ENCODE measurements at regions not wholly inside any gene's neighbourhood (a gene's known extent, or its start where the extent isn't known, plus 50 kb on each side); places are given as distances from the start of the nearest gene placed in this dataset.

GRCh38 chr2:5394223-5394622 lies 298.0 kb upstream of the SOX11 start:
- DNase-seq (ENCODE audit: low read depth in 3 of 3): no peak

GRCh38 chr2:5401115-5401657 lies 291.0 kb upstream of the SOX11 start:
- no peak for DNase-seq (ENCODE audit: low read depth in 3 of 3)

- no peak for DNase-seq (ENCODE audit: low read depth in 3 of 3)
Measured at GRCh38 chr2:5403392-5403791, 288.8 kb upstream of the SOX11 start.

GRCh38 chr2:5409898-5410381 lies 282.2 kb upstream of the SOX11 start:
- DNase-seq (ENCODE audit: low read depth in 3 of 3): no peak

DNA sequence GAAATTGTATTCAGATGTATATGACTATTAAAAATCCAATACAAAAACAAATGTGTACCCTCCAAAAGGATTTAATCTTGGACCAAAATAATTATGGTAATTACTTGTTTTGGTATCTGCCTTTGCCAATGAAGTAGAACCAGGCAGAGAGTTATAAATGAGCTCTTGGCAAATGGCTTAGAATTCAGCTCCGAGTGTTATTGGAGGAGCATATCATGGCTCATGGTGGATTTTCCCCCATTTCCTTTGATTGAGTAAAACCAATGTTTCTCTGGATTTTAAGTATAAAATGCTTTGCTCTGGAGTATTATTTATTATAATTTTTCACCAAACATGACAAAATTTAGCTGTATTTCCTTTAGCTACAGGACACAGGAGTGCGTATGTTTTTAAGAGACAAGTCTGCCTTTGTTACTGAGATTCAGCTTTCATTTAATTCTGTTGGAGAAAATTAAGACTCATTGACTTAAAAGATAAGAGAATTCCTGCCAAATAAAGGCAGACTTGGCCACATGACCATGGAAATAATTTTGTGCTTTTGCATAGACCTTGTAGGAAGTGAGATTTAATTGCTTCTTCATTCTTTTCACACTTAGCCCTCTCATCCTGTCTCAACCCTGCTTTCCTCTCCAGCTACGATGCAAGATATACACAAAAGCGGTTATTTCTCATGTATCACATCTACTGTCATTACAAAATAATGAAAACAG lies 281.0 kb upstream of the SOX11 start:
- no peak for DNase-seq (ENCODE audit: low read depth in 3 of 3)

GRCh38 chr2:5412001-5412400 lies 280.2 kb upstream of the SOX11 start:
- DNase-seq (ENCODE audit: low read depth in 3 of 3): no peak

DNA sequence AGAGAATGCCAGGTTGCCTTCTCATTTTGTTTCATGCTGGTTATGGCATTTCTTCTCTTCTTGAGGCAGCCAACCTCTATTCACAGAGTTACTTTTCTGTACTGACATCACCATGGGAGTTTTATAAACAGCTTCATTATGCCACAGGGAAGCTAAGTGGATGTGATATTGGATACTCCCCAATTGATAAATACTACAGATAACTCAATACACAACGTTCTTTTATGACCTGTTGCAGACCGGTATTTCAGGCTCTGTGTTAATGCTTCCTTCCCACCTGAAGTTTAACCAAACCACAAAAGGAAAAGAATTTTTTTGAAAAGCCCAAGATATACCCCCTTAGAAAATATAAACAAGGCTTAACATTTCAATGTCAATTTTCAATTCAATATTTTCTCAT lies 258.3 kb upstream of the SOX11 start:
- no peak for DNase-seq (ENCODE audit: low read depth in 3 of 3)

GRCh38 chr2:5437375-5437774 lies 254.8 kb upstream of the SOX11 start:
- DNase-seq (ENCODE audit: low read depth in 3 of 3): no peak

GRCh38 chr2:5440174-5440573 lies 252.0 kb upstream of the SOX11 start:
- no peak for DNase-seq (ENCODE audit: low read depth in 3 of 3)

- DNase-seq (ENCODE audit: low read depth in 3 of 3): no peak
Measured at GRCh38 chr2:5442736-5443135, 249.4 kb upstream of the SOX11 start.

- no peak for DNase-seq (ENCODE audit: low read depth in 3 of 3)
Measured at GRCh38 chr2:5444168-5444567, 248.0 kb upstream of the SOX11 start.

DNA sequence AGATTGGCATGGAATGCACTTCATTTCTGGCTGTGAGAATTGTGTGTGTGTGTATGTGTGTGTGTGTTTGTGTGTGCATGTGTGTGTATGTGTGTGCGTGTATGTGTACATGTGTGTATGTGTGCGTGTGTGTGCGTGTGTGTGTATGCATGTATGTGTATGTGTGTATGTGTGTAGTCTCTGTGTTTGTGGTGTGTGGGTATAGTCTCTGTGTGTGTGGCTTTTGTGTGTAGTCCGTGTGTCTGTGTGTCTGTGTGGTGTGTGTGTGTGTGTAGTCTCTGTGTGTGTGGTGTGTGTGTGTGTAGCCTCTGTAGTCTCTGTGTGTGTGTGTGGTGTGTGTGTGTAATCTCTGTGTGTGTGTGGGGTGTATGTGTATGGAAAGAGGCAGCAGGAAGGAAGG lies 247.3 kb upstream of the SOX11 start:
- DNase-seq (ENCODE audit: low read depth in 3 of 3): no peak

GRCh38 chr2:5449867-5450266 lies 242.3 kb upstream of the SOX11 start:
- DNase-seq (ENCODE audit: low read depth in 3 of 3): no peak

DNA sequence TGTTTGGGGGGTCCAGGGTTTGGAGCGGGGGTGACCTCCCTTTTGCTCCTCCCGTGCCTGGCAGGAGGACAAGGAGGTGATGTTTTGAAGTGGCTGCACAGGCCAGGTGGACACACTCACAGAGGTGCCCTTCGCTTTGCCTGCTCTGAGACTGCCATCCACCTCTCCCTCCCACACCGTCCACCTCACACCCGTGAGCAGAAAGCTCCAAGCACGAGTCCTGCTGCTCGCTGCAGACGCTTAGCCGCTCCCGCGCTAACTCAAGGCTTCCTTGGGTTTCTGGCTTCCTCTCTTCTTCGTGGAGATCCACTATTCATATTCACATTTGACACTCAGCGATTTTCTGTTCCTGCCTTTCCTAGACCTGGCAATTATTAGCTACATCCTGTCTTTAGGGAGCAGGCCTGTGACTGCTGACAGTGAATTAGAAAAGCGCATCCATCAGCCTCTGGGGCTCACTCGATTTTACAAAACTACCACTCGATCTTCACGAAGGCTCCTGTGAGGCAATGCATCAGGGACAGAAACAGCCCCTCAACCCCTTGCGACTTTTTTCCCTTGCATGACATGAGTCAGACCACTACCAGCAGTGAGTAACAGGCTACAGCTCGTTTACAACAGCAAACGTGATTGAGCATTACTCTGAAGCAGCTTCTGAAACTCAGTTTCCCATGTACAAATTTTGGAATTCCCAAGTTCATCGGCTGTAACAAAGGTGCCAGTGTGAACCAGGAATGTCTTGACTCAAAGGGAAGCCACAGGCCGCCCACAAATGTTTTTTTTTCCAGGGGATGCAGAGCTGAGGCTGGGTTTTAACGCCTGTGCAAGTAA lies 238.7 kb upstream of the SOX11 start:
- DNase-seq (ENCODE audit: low read depth in 3 of 3): no peak

- DNase-seq (ENCODE audit: low read depth in 3 of 3): no peak
Measured at GRCh38 chr2:5454051-5454390, 238.2 kb upstream of the SOX11 start.

DNA sequence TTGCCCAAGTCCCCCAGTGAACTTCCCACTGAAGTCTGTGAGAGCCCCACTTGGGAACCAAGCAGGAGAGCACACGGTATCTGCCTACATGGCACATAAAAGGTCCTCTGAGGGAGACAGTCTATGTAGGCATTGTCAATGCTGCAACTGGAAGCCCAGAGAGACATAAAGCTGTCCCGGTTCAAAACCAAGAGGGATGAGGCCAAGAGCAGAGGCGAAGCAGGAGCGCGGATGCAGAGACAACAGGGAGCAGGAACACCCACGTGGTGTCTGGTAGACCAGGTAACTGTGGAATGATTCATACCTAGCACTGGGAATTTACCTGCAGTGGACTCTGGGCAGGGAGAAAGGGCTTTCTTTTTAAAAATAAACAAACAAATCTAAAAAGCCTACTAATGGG lies 233.1 kb upstream of the SOX11 start:
- no peak for DNase-seq (ENCODE audit: low read depth in 3 of 3)

DNA sequence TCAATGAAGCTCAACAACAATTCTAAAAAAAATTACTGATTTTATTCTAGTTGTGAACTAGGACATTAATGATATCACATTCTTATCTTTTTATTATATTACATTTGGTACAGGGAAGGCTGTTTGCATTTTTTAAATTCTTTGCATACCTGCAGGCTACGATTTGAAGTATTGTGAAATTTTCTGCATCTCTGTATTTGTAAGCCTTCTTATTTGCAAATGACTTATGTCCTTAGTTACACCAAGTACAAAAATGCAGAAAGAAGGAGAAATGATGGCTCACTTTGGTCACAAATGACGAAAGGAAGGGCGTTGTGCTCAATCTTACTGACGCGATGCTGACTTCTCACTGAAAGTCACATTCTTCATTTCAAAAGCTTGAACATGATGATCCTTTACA lies 227.5 kb upstream of the SOX11 start:
- no peak for DNase-seq (ENCODE audit: low read depth in 3 of 3)

DNA sequence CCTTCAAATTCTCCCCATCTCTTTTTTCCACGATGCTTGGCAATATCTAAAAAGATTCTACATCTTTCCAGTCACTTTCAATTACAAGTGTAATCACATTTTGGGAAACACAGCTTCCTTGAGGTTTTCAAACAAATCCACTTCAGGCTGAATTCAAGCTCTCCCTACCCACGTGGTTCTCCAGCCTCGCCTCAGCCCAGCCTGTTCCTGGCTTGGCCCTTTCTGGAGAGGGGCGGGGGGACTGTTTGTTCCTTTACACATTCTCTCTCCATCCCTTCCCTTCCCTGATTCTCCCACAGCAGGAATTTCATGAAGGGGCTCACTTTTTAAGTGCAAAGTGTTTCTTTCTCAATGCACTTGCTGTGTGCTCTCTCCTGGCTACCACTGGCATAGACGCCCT lies 226.3 kb upstream of the SOX11 start:
- no peak for DNase-seq (ENCODE audit: low read depth in 3 of 3)

DNA sequence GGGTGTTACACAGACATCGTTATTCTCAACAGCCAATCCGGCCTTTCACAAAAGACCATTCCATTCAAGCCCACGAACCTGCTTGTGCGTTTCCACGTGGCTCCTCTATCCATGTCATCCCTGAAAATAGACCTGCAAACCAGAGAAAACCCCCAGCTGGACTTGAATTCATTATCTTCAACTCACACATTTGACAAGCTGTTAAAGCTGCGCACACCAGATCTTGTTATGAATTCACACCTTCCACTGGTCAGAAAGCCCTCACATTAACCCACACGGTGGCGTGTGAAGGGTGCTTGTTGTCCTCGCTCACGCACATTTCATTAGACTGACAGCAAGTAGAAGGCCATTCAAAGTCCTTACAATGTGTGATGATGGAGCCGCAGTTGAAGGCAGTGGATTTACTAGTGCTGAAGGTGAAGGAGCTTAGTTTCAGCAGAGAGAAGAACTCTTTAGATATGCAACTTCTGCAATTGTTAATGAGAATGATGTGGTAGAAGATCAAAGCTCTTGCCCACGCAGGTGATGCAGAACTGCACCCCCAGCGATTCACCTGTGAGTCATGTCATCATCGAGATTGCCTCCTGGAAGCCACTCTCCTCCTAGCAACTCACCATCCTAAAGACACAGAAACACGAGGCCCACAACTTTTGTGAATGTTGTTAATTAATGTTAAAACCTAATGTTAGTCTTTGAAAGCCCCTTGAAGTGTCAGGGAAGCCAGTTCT lies 224.8 kb upstream of the SOX11 start:
- DNase-seq (ENCODE audit: low read depth in 3 of 3): no peak

DNA sequence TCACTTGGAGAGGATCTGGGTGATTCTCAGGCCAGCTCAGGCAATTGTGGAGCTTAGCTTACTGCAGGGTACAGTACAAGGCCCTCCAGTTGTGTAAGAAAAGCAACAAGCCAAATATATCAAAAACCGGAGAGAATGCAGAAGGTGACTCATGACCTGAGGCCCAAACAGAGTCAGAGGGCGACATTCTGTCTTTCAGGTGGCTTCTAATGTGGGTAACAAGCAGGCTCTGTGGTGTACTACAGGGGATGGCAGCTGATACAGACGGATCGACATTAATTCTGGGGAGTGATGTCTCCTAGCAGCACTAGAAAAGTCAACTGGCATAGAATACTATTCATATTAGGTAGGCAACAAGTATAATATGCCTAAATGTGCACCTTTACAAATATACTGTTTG lies 219.5 kb upstream of the SOX11 start:
- DNase-seq (ENCODE audit: low read depth in 3 of 3): no peak

DNA sequence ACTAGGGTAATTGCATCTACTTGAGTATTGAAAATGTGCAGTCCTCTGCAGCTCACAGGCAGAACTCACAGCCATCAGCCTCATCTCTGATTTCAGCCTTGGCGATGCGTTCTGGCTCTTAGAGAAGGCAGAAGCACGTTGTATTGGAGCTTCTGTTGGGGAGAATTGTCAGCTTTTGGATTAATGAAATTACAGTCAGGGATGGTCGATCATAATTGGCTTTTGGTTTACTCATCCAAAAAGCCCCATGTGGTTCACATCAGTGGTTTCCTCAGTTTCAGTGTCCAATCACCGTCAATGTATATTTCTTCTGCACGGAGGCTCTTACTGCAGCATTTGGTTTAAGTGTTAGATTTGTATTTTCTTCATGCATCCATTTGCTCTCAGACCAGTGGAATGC lies 218.5 kb upstream of the SOX11 start:
- no peak for DNase-seq (ENCODE audit: low read depth in 3 of 3)

DNA sequence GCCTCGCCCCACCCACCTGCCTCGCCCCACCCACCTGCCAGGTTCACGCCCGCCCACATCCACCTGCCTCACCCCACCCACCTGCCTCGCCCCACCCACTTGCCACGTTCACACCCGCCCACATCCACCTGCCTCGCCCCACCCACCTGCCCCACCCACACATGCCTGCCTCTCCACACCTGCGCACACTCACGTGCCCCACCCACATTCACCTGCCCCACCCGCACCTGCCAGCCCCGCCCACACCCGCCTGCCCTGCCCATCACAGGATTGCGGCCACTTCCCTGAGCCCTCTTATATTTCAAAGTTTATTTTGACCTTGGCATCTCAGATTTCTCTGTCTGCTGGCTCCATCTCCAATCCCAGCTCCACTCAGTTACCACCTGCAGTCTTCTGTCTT lies 217.5 kb upstream of the SOX11 start:
- DNase-seq (ENCODE audit: low read depth in 3 of 3): no peak
